Glutamatergic neuron (in vitro differentiated cells): ENCODE measurements at regions not wholly inside any gene's neighbourhood (a gene's known extent, or its start where the extent isn't known, plus 50 kb on each side); places are given as distances from the start of the nearest gene placed in this dataset.

Experiments
- DNase-seq: peaks from one replicate; pipeline ENCODE4 v3.0.0; 2022
- H3K27ac Mint-ChIP-seq: one replicate; pipeline ENCODE4 v1.8.0; 2020; ENCODE audit warnings: mild to moderate bottlenecking, mixed read lengths, inconsistent platforms; ENCODE audit not compliant: unreplicated experiment
- H3K27me3 Mint-ChIP-seq: one replicate; pipeline ENCODE4 v1.8.0; 2020; ENCODE audit warnings: mild to moderate bottlenecking, moderate library complexity, mixed read lengths, inconsistent platforms; ENCODE audit not compliant: unreplicated experiment
- H3K36me3 Mint-ChIP-seq: one replicate; pipeline ENCODE4 v1.8.0; 2020; ENCODE audit warnings: mild to moderate bottlenecking, mixed read lengths, inconsistent platforms; ENCODE audit not compliant: unreplicated experiment
- H3K4me1 Mint-ChIP-seq: one replicate; pipeline ENCODE4 v1.8.0; 2020; ENCODE audit warnings: mild to moderate bottlenecking, low read depth, mixed read lengths, inconsistent platforms; ENCODE audit not compliant: unreplicated experiment
- H3K4me3 Mint-ChIP-seq: one replicate; pipeline ENCODE4 v1.8.0; 2020; ENCODE audit warnings: mild to moderate bottlenecking, mixed read lengths, inconsistent platforms; ENCODE audit not compliant: unreplicated experiment
- H3K9me3 Mint-ChIP-seq: one replicate; pipeline ENCODE4 v1.8.0; 2020; ENCODE audit warnings: mild to moderate bottlenecking, moderate library complexity, mixed read lengths, inconsistent platforms; ENCODE audit not compliant: unreplicated experiment
- TF ChIP-seq, protein P1 (sequence below): fragments of 200-600 bp; sonication (generic); IDR thresholded peaks from one replicate; pipeline ENCODE4 v1.5.0; 2021; ENCODE audit not compliant: partially characterized antibody, unreplicated experiment

DNA sequence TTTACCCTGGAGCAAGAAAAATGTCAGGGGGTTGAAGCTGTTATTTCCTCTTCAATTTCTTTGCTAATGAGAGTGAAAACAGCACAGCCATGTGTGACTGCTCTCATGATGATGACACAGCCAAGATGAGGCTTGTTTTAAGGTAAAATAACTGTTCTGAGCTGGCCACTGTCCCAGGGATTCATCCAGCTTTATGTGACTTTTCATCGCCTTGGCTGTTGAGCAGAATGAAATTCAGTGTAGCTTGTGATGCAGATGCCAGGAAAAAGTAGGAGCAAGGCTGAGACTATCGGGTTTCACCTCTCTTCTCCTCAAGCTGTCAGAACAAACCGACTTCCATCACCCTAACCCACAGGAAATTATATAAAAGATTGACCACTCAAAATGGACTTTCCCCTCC is 361.8 kb upstream of the CDH5 start:
- no peak for DNase-seq
- Mint-ChIP-seq H3K4me3 (no peak overlapping the region), H3K36me3 (no peaks in the 10 kb centered on the region), H3K27me3 (peaks cover 3% of the 10 kb centered on the region), H3K27ac (no peak overlapping the region), H3K9me3 (no peaks in the 10 kb centered on the region), H3K4me1 (peaks cover 2% of the 10 kb centered on the region)
- TF ChIP-seq, protein P1, sequence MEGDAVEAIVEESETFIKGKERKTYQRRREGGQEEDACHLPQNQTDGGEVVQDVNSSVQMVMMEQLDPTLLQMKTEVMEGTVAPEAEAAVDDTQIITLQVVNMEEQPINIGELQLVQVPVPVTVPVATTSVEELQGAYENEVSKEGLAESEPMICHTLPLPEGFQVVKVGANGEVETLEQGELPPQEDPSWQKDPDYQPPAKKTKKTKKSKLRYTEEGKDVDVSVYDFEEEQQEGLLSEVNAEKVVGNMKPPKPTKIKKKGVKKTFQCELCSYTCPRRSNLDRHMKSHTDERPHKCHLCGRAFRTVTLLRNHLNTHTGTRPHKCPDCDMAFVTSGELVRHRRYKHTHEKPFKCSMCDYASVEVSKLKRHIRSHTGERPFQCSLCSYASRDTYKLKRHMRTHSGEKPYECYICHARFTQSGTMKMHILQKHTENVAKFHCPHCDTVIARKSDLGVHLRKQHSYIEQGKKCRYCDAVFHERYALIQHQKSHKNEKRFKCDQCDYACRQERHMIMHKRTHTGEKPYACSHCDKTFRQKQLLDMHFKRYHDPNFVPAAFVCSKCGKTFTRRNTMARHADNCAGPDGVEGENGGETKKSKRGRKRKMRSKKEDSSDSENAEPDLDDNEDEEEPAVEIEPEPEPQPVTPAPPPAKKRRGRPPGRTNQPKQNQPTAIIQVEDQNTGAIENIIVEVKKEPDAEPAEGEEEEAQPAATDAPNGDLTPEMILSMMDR, result no peak

DNA sequence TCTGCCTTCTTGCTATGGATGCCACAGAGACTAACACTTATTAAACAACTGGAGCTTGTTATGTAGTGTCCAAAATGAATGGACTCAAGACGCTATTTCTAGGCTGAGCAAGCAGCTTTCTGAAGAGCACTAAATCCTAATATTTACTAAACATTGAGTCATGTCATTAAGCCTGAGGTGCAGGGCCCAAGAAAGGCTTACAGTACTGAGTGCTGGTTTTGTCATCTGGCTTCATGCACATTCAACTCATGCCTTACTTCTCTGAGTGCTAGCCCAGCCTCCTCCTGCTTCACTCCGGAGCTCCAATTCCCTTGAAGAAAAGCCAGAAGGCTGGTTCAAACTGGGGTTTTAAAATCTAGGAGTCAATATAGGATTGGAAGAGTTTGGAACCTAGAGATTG is 363.3 kb upstream of the CDH5 start:
- peaks cover 2% of the 10 kb centered on the region for H3K4me1 Mint-ChIP-seq
- no peak overlapping the region for H3K27ac Mint-ChIP-seq
- H3K27me3 Mint-ChIP-seq, result peaks cover 3% of the 10 kb centered on the region
- no peaks in the 10 kb centered on the region for H3K36me3 Mint-ChIP-seq
- TF ChIP-seq, protein P1, result no peak
- H3K4me3 Mint-ChIP-seq, result no peak overlapping the region
- DNase-seq, result no peak
- H3K9me3 Mint-ChIP-seq, result no peaks in the 10 kb centered on the region

DNA sequence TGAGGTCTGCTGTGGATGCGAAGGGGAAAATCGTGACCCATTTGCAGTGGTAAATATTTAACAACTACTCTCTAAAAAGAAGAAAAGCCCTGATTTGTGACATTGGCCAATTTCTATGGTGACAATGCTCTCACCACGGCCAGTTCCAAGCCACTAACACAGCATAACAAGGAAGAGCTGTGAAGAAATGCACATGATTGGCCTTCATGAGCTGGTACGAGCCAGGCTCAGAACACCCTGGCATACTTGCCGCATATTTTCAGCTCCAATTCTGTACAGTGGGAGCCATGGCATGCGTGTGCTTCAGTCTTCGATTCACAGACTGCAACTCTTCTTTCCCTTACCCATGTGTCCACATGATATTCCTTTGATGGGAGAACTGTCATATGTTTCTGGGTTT is 363.9 kb upstream of the CDH5 start:
- no peaks in the 10 kb centered on the region for H3K4me1 Mint-ChIP-seq
- no peak overlapping the region for H3K4me3 Mint-ChIP-seq
- no peak for DNase-seq
- no peaks in the 10 kb centered on the region for H3K9me3 Mint-ChIP-seq
- no peaks in the 10 kb centered on the region for H3K36me3 Mint-ChIP-seq
- peaks cover 3% of the 10 kb centered on the region for H3K27me3 Mint-ChIP-seq
- H3K27ac Mint-ChIP-seq, result no peak overlapping the region
- TF ChIP-seq, protein P1, result no peak

DNA sequence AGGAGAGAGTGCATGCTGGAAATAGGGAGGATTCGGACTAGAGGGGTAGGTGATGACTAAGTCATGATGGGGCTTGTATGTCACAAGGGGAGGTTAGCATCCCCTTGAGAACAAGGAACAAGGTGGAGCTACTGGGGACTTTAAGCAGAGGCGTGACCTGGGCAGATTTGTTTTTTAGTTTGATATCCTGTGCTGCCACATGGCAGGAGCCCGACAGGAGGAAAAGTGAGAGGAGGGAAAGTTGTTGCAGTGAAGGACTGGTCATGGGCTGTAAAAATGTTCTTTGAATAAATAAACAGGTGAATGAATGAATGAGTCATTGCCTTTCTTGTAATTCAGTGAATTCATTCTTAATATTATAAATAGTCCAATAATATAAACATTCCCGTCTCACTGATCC is 365.1 kb upstream of the CDH5 start:
- Mint-ChIP-seq H3K4me3 (no peak overlapping the region), H3K9me3 (no peaks in the 10 kb centered on the region), H3K27ac (no peak overlapping the region), H3K4me1 (no peaks in the 10 kb centered on the region), H3K36me3 (no peaks in the 10 kb centered on the region), H3K27me3 (peaks cover 3% of the 10 kb centered on the region)
- DNase-seq, result no peak
- TF ChIP-seq, protein P1, result no peak

DNA sequence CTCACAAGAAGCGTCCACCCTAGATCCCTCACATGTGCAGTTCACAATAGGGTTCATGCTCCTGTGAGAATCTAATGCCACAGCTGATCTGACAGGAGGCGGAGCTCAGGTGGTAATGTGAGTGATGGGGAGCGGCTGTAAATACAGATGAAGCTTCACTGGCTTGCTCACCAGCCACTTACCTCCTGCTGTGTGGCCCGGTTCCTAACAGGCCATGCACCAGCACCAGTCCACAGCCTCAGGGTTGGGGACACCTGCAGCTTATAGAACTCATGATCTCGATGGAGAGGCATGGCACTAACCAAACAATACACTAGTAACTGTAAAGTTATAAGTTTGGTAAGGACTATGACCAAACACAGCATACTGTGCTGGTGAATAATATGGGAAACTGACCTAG is 368.0 kb upstream of the CDH5 start:
- H3K27ac Mint-ChIP-seq, result no peak overlapping the region
- H3K27me3 Mint-ChIP-seq, result no peaks in the 10 kb centered on the region
- H3K4me1 Mint-ChIP-seq, result no peaks in the 10 kb centered on the region
- TF ChIP-seq, protein P1, result no peak
- DNase-seq, result no peak
- no peaks in the 10 kb centered on the region for H3K9me3 Mint-ChIP-seq
- no peaks in the 10 kb centered on the region for H3K36me3 Mint-ChIP-seq
- no peak overlapping the region for H3K4me3 Mint-ChIP-seq
